ENCODE measurements at regions not wholly inside any gene's neighbourhood (a gene's known extent, or its start where the extent isn't known, plus 50 kb on each side); places are given as distances from the start of the nearest gene placed in this dataset.

GRCh38 chr5:168057905-168058304 lies 233.5 kb upstream of the WWC1 start:
- Histone ChIP-seq H3K9me3 (ENCODE audit: control insufficient read depth, insufficient read depth, low read length) (no peaks in the 10 kb centered on the region), H3K27me3 (ENCODE audit: control insufficient read depth, insufficient read depth, low read length) (no peaks in the 10 kb centered on the region), H3K36me3 (ENCODE audit: control insufficient read depth, insufficient read depth, low read length) (no peaks in the 10 kb centered on the region), H3K4me1 (ENCODE audit: control insufficient read depth, insufficient read depth, low read length) (no peaks in the 10 kb centered on the region), H3K27ac (ENCODE audit: low read length) (no peak overlapping the region), H3K4me3 (ENCODE audit: low read length) (no peak overlapping the region)
- Mint-ChIP-seq H3K27ac (no peak overlapping the region), H3K4me1 (no peaks in the 10 kb centered on the region), H3K9me3 (peaks cover 0 to 2% of the 10 kb centered on the region in 2 donors), H3K27me3 (ENCODE audit: low read depth in 2 of 2) (peaks cover 0 to 2% of the 10 kb centered on the region in 2 donors), H3K4me3 (no peak overlapping the region), H3K36me3 (no peaks in the 10 kb centered on the region)
- WGBS (ENCODE audit: insufficient coverage), result 85% methylated on average over 7 of the region's 7 CpGs
- no peak for DNase-seq
- no peak for ATAC-seq
- TF ChIP-seq CTCF (IDR thresholded peaks at IDR 0.05), result no peak
- intact Hi-C loops (cut with micrococcal nuclease), result no loop called here

- WGBS (ENCODE audit: insufficient coverage), result 25% methylated on average over 1 of the region's 2 CpGs
- no peaks in the 10 kb centered on the region for H3K27me3 ChIP-seq (ENCODE audit: control insufficient read depth, insufficient read depth, low read length)
- H3K27me3 Mint-ChIP-seq (ENCODE audit: low read depth in 2 of 2), result peaks cover 0 to 2% of the 10 kb centered on the region in 2 donors
Observed at GRCh38 chr5:168059131-168059530, 232.3 kb upstream of the WWC1 start.

GRCh38 chr5:168062239-168062638 lies 229.2 kb upstream of the WWC1 start:
- TF ChIP-seq CTCF (IDR thresholded peaks at IDR 0.05), result no peak
- H3K4me1 Mint-ChIP-seq, result no peaks in the 10 kb centered on the region
- no peak overlapping the region for H3K27ac Mint-ChIP-seq

More at GRCh38 chr5:168059131-168059530, 232.3 kb upstream of the WWC1 start:
- Histone ChIP-seq H3K4me3 (ENCODE audit: low read length) (no peak overlapping the region), H3K27ac (ENCODE audit: low read length) (no peak overlapping the region), H3K36me3 (ENCODE audit: control insufficient read depth, insufficient read depth, low read length) (no peaks in the 10 kb centered on the region), H3K9me3 (ENCODE audit: control insufficient read depth, insufficient read depth, low read length) (no peaks in the 10 kb centered on the region), H3K4me1 (ENCODE audit: control insufficient read depth, insufficient read depth, low read length) (no peaks in the 10 kb centered on the region)
- no peak for DNase-seq
- no peak for TF ChIP-seq CTCF (IDR thresholded peaks at IDR 0.05)
- intact Hi-C loops (cut with micrococcal nuclease), result no loop called here
- H3K27ac Mint-ChIP-seq, result no peak overlapping the region
- H3K4me1 Mint-ChIP-seq, result no peaks in the 10 kb centered on the region
- no peak overlapping the region for H3K4me3 Mint-ChIP-seq
- H3K36me3 Mint-ChIP-seq, result no peaks in the 10 kb centered on the region
- peaks cover 0 to 2% of the 10 kb centered on the region in 2 donors for H3K9me3 Mint-ChIP-seq
- no peak for ATAC-seq

DNA sequence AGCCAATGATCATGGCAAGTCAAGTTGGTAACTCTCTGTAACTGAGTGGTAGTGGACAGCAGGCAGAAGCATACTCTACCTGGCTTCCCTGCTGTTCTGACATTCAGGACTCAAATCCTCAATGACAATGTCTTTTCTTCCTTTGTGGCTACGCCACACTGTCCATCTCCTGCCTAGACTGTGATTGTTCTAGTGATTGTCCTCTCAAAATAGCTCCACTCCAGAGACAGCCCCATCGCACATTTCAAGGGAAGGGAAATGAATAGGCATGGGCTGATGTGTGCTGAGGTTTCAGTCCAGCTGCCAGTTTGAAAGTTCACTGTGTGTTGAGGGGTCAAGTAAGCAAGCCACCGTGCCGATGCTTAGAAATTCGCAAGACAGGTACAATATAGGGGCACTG lies 227.0 kb upstream of the WWC1 start:
- Mint-ChIP-seq H3K4me1 (no peaks in the 10 kb centered on the region), H3K9me3 (no peaks in the 10 kb centered on the region), H3K36me3 (no peaks in the 10 kb centered on the region), H3K27me3 (ENCODE audit: low read depth in 2 of 2) (peaks cover 0 to 5% of the 10 kb centered on the region in 2 donors), H3K4me3 (no peak overlapping the region), H3K27ac (no peak overlapping the region)
- Histone ChIP-seq H3K4me1 (ENCODE audit: control insufficient read depth, insufficient read depth, low read length) (no peaks in the 10 kb centered on the region), H3K36me3 (ENCODE audit: control insufficient read depth, insufficient read depth, low read length) (no peaks in the 10 kb centered on the region), H3K9me3 (ENCODE audit: control insufficient read depth, insufficient read depth, low read length) (no peaks in the 10 kb centered on the region), H3K4me3 (ENCODE audit: low read length) (no peak overlapping the region), H3K27ac (ENCODE audit: low read length) (no peak overlapping the region), H3K27me3 (ENCODE audit: control insufficient read depth, insufficient read depth, low read length) (no peaks in the 10 kb centered on the region)
- ATAC-seq (no peak), DNase-seq (no peak)
- intact Hi-C loops (cut with micrococcal nuclease), result no loop called here
- WGBS (ENCODE audit: insufficient coverage), result 76% methylated on average over 5 of the region's 5 CpGs
- no peak for TF ChIP-seq CTCF (IDR thresholded peaks at IDR 0.05)

More at GRCh38 chr5:168062239-168062638, 229.2 kb upstream of the WWC1 start:
- 100% methylated on average over 1 of the region's 3 CpGs for WGBS (ENCODE audit: insufficient coverage)
- H3K36me3 ChIP-seq (ENCODE audit: control insufficient read depth, insufficient read depth, low read length), result no peaks in the 10 kb centered on the region
- Mint-ChIP-seq H3K27me3 (ENCODE audit: low read depth in 2 of 2) (peaks cover 0 to 5% of the 10 kb centered on the region in 2 donors), H3K4me3 (no peak overlapping the region), H3K9me3 (peaks cover 0 to under 1% of the 10 kb centered on the region in 2 donors), H3K36me3 (no peaks in the 10 kb centered on the region)
- ATAC-seq, result no peak
- intact Hi-C loops (cut with micrococcal nuclease), result no loop called here
- no peaks in the 10 kb centered on the region for H3K27me3 ChIP-seq (ENCODE audit: control insufficient read depth, insufficient read depth, low read length)
- H3K9me3 ChIP-seq (ENCODE audit: control insufficient read depth, insufficient read depth, low read length), result no peaks in the 10 kb centered on the region
- no peak for DNase-seq
- no peak overlapping the region for H3K4me3 ChIP-seq (ENCODE audit: low read length)
- H3K27ac ChIP-seq (ENCODE audit: low read length), result no peak overlapping the region
- H3K4me1 ChIP-seq (ENCODE audit: control insufficient read depth, insufficient read depth, low read length), result no peaks in the 10 kb centered on the region

All from natural killer cell (primary cell).